K562 (cell line): ENCODE measurements at regions not wholly inside any gene's neighbourhood (a gene's known extent, or its start where the extent isn't known, plus 50 kb on each side); places are given as distances from the start of the nearest gene placed in this dataset.
A peak's percentile ranks its signal among the peaks of the same experiment; 100 is the strongest.

Experiments
- CBX8 ChIP-seq: fragments of 200-600 bp; sonication (generic); IDR thresholded peaks from 2 replicates; pipeline ENCODE4 v1.6.1; 2012; ENCODE audit warnings: borderline replicate concordance, mixed run types, low read depth, mild to moderate bottlenecking, moderate library complexity, mixed read lengths, low read length, control low read depth, inconsistent platforms; ENCODE audit not compliant: poor library complexity, severe bottlenecking; ENCODE audit errors: extremely low read depth
- CTBP1 ChIP-seq: fragments of 450-650 bp; IDR thresholded peaks from 2 replicates; pipeline ENCODE4 v1.6.1; 2016; ENCODE audit warnings: borderline replicate concordance
- EP300 ChIP-seq: IDR thresholded peaks from 2 replicates; pipeline ENCODE4 v1.6.1; 2012; ENCODE audit warnings: low read length, improper control_type of control experiment
- ETV1 ChIP-seq: fragments of 450-650 bp; conservative IDR thresholded peaks from 2 replicates; pipeline ENCODE4 v1.6.1; 2016; ENCODE audit warnings: missing genetic modification characterization, control low read depth, low read depth, missing compliant biosample characterization
- HES1 ChIP-seq: fragments of 450-650 bp; IDR thresholded peaks from 2 replicates; pipeline ENCODE4 v1.6.1; 2016; ENCODE audit warnings: low read depth, mild to moderate bottlenecking, moderate library complexity
- KLF1 ChIP-seq: fragments of 450-650 bp; IDR thresholded peaks from 2 replicates; pipeline ENCODE4 v1.6.1; 2016; ENCODE audit warnings: missing genetic modification characterization, missing compliant biosample characterization
- KLF16 ChIP-seq: IDR thresholded peaks from 2 replicates; pipeline ENCODE4 v1.6.1; 2016; ENCODE audit warnings: antibody characterized with exemption
- NELFE ChIP-seq: IDR thresholded peaks from 2 replicates; pipeline ENCODE4 v1.6.1; 2011; ENCODE audit warnings: mild to moderate bottlenecking; ENCODE audit not compliant: insufficient read depth, insufficient read length
- NEUROD1 ChIP-seq: fragments of 150-350 bp; IDR thresholded peaks from 2 replicates; pipeline ENCODE4 v1.6.1; 2014; ENCODE audit warnings: borderline replicate concordance, low read length, low read depth; ENCODE audit not compliant: partially characterized antibody
- NFRKB ChIP-seq: fragments of 450-650 bp; IDR thresholded peaks from 2 replicates; pipeline ENCODE4 v1.6.1; 2016; ENCODE audit warnings: low read depth
- NKRF ChIP-seq: fragments of 450-650 bp; IDR thresholded peaks from 2 replicates; pipeline ENCODE4 v1.6.1; 2016; ENCODE audit warnings: borderline replicate concordance
- NR2C2 ChIP-seq, 2 experiments: fragments of 200-800 bp in 1 of 2; sonication (Bioruptor generic) in 1 of 2; sonication (generic) in 1 of 2; formaldehyde crosslinking in 1 of 2; IDR thresholded peaks; 2 replicates each; pipeline versions ENCODE4 v1.6.1 to v1.8.0; 2016 to 2022; ENCODE audit warnings: mild to moderate bottlenecking in 1 of 2, missing compliant biosample characterization in 1 of 2, missing genetic modification characterization in 1 of 2, missing genetic modification reagents in 1 of 2
- RAD51 ChIP-seq: fragments of 450-650 bp; IDR thresholded peaks from 2 replicates; pipeline ENCODE4 v1.7.1; 2016; ENCODE audit warnings: low read depth, mild to moderate bottlenecking, borderline replicate concordance
- RFX5 ChIP-seq: IDR thresholded peaks from 2 replicates; pipeline ENCODE4 v1.6.1; 2011; ENCODE audit warnings: low read depth, mild to moderate bottlenecking, improper control_type of control experiment, low read length
- SAFB2 ChIP-seq: fragments of 200-400 bp; formaldehyde crosslinking; IDR thresholded peaks from 2 replicates; pipeline ENCODE4 v1.6.1; 2018; ENCODE audit warnings: borderline replicate concordance, low read length, low read depth, moderate library complexity; ENCODE audit not compliant: severe bottlenecking
- SETDB1 ChIP-seq: IDR thresholded peaks from one replicate; pipeline ENCODE4 v1.6.1; 2012; ENCODE audit warnings: low read length, control low read depth, inconsistent platforms
- SRF ChIP-seq, 2 experiments: fragments of 250-450, 450-650 bp in 1 of 2; sonication (Bioruptor Pico) in 1 of 2; sonication (generic) in 1 of 2; formaldehyde crosslinking; IDR thresholded peaks; 2 replicates each; pipeline versions ENCODE4 v1.5.0 to v1.5.1; 2020 to 2022; ENCODE audit warnings: mild to moderate bottlenecking in 1 of 2, missing genetic modification reagents in 1 of 2
- YBX1 ChIP-seq: fragments of 450-650 bp; IDR thresholded peaks from 2 replicates; pipeline ENCODE4 v1.7.1; 2016; ENCODE audit warnings: mild to moderate bottlenecking
- ZBED1 ChIP-seq: IDR thresholded peaks from 2 replicates; pipeline ENCODE4 v1.6.1; 2014
- ZNF184 ChIP-seq: sonication (generic); formaldehyde crosslinking; IDR thresholded peaks from 2 replicates; pipeline ENCODE4 v1.5.0; 2020; ENCODE audit warnings: missing genetic modification reagents
- ZNF239 ChIP-seq: fragments of 250-450 bp; sonication (Bioruptor Pico); IDR thresholded peaks from 2 replicates; pipeline ENCODE4 v1.4.0; 2020; ENCODE audit warnings: mild to moderate bottlenecking
- ZNF384 ChIP-seq: IDR thresholded peaks from 2 replicates; pipeline ENCODE4 v1.6.1; 2012; ENCODE audit warnings: low read depth, low read length, improper control_type of control experiment
- ZNF408 ChIP-seq: fragments of 250-450 bp; sonication (Bioruptor Pico); IDR thresholded peaks from 2 replicates; pipeline ENCODE4 v1.4.0; 2020; ENCODE audit warnings: low read depth, mild to moderate bottlenecking, moderate library complexity
- TF ChIP-seq, protein P1 (sequence below): fragments of 450-650 bp; IDR thresholded peaks from 2 replicates; pipeline ENCODE4 v1.6.1; 2016; ENCODE audit warnings: mild to moderate bottlenecking

DNA sequence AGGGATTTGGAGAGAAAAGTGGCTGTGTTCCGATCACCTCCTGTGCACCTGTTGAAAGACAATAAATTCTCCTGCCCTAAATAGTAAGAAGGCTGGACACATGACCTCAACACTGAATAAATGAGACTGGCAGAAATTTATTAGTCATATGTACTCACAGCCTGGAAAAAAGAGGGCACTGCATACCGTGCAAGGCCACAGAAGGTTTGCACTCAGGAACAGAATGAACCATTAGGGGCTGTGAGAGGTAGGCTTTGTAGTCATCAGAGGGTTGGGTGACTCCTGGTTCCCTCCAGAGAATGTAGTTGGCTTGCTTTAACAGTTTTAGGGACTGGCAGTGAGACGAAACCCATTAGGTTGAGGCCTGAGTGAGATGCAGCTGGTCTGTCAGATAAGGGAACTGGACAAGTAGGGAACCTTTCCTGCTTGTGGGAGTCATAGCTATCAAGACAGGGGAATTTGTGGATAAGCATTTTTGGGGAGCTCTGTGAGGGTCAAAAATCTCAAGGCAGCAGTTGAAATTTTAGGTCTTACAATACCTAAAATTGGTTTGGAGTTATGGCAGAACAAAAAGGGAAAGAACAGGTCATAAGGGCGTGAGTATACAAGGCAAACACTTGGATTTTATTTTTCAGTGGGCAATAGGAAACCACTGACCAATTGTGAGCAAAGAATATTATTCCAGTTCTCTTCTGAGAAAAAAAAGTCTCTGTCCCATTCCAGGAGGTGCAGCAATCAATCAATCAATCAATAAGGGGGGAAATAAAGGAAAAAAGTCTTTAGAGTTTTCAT, 67.9 kb upstream of the BTN3A2 start (continued):
- TF ChIP-seq, protein P1, sequence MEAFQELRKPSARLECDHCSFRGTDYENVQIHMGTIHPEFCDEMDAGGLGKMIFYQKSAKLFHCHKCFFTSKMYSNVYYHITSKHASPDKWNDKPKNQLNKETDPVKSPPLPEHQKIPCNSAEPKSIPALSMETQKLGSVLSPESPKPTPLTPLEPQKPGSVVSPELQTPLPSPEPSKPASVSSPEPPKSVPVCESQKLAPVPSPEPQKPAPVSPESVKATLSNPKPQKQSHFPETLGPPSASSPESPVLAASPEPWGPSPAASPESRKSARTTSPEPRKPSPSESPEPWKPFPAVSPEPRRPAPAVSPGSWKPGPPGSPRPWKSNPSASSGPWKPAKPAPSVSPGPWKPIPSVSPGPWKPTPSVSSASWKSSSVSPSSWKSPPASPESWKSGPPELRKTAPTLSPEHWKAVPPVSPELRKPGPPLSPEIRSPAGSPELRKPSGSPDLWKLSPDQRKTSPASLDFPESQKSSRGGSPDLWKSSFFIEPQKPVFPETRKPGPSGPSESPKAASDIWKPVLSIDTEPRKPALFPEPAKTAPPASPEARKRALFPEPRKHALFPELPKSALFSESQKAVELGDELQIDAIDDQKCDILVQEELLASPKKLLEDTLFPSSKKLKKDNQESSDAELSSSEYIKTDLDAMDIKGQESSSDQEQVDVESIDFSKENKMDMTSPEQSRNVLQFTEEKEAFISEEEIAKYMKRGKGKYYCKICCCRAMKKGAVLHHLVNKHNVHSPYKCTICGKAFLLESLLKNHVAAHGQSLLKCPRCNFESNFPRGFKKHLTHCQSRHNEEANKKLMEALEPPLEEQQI: peak; percentile 31; the same call in 1 of the 2 replicates
- TF ChIP-seq NR2C2 (CRISPR knock-in tag; IDR thresholded peaks at IDR 0.05) (no peak), NR2C2 (tag; IDR thresholded peaks at IDR 0.05) (no peak), KLF16 (peak; percentile 93), ETV1 (tag) (no peak), KLF1 (no peak), CTBP1 (peak; percentile 93), NEUROD1 (peak; percentile 82), NELFE (no peak), ZNF384 (peak; percentile 48; the same call in 1 of the 2 replicates), SETDB1 (no peak), ZBED1 (peak; percentile 78; the same call in 1 of the 2 replicates), CBX8 (no peak), HES1 (peak; percentile 59), ZNF184 (CRISPR knock-in tag) (no peak), NKRF (0 out of 2 replicates have a peak, but pooled peaks have one; percentile 2), RFX5 (no peak), SRF (CRISPR knock-in tag; IDR thresholded peaks at IDR 0.05) (peak in 1 of 2 experiments; percentile 66; a peak in 1 of 4 replicates), YBX1 (no peak), SAFB2 (no peak), ZNF408 (CRISPR knock-in tag) (no peak), NFRKB (peak; percentile 47; the same call in 1 of the 2 replicates), RAD51 (no peak; the same call in 1 of the 2 replicates), EP300 (peak; percentile 97), ZNF239 (CRISPR knock-in tag) (peak; percentile 43; the same call in 1 of the 2 replicates)
